ENCODE measurements at regions not wholly inside any gene's neighbourhood (a gene's known extent, or its start where the extent isn't known, plus 50 kb on each side); places are given as distances from the start of the nearest gene placed in this dataset.

DNA sequence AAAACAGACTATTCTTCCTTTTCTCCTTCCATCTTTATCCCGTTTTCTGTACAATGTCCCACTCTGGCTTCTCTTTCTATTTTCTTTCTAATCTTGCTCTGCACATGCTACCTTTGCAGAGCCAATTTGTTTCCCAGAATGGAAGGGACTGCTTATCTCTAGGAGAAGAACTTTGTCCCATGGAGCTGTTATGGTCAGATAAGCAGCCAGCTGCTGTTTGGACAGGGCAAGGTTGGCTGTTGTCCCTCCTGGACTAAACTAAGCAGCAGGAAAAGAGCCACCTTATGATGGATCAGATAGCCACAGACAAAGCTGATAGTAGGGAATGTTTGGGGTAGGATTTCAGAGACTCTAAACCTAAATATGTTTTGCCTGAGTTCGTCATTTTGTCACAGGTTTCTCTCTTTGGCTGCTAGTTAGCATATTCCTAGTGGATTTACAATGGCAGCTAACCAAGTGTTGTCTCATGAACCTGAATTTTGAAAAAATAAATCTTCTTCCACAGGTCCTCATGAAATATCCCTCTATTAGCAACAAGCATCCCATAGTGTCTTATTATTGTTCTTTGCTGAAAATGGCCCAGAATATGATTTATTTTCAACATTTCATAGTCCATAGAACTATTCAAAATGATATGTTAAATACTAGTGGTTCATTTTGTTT is 262.8 kb downstream of the SLC16A7 start:
- ChIA-PET CTCF (no interaction called here), POLR2A (no interaction called here)
- Histone ChIP-seq H3K36me3 (ENCODE audit: insufficient read depth, low read length) (no peaks in the 10 kb centered on the region), H3K4me3 (ENCODE audit: low read length) (no peak overlapping the region), H3K4me1 (ENCODE audit: insufficient read depth, low read length) (no peaks in the 10 kb centered on the region), H3K27me3 (ENCODE audit: control insufficient read depth in 1 of 2, insufficient read depth in 2 of 2, low read length in 2 of 2) (no peaks in the 10 kb centered on the region), H3K9me3 (ENCODE audit: control insufficient read depth in 1 of 2, insufficient read depth in 1 of 2, low read length in 2 of 2) (no peaks in the 10 kb centered on the region), H3K27ac (ENCODE audit: low read depth in 1 of 2, low read length in 2 of 2) (no peak overlapping the region)
- intact Hi-C loops (cut with DNase I, micrococcal nuclease): no loop called here
- DNase-seq (no peak), ATAC-seq (ENCODE audit: poor library complexity) (no peak)
- no peaks in the 10 kb centered on the region for H3K27me3 Mint-ChIP-seq
- H3K9me3 Mint-ChIP-seq: peaks cover 9% of the 10 kb centered on the region
- no peaks in the 10 kb centered on the region for H3K36me3 Mint-ChIP-seq (ENCODE audit: low read depth)
- TF ChIP-seq, protein P1, sequence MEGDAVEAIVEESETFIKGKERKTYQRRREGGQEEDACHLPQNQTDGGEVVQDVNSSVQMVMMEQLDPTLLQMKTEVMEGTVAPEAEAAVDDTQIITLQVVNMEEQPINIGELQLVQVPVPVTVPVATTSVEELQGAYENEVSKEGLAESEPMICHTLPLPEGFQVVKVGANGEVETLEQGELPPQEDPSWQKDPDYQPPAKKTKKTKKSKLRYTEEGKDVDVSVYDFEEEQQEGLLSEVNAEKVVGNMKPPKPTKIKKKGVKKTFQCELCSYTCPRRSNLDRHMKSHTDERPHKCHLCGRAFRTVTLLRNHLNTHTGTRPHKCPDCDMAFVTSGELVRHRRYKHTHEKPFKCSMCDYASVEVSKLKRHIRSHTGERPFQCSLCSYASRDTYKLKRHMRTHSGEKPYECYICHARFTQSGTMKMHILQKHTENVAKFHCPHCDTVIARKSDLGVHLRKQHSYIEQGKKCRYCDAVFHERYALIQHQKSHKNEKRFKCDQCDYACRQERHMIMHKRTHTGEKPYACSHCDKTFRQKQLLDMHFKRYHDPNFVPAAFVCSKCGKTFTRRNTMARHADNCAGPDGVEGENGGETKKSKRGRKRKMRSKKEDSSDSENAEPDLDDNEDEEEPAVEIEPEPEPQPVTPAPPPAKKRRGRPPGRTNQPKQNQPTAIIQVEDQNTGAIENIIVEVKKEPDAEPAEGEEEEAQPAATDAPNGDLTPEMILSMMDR (IDR thresholded peaks at IDR 0.05): no peak
- H3K4me3 Mint-ChIP-seq: no peak overlapping the region
- no peak overlapping the region for H3K27ac Mint-ChIP-seq
- no peaks in the 10 kb centered on the region for H3K4me1 Mint-ChIP-seq (ENCODE audit: low read depth)

DNA sequence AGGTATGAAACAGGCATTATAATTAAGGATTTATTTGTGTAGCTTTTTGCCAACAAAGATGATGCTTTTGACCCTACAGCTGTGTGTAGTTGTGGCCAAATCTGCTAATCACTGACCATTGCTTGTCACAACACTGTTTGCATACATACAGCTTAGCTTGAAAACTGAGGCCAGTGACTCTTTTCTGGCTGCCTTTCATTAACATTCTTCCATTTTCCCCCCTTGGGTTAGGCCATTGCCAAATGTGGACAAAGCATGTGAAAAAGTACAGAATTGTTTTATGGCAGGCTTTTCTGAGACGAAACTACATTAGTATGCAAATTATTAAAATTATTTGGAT is 263.3 kb downstream of the SLC16A7 start:
- CTCF ChIA-PET: no interaction called here
- POLR2A ChIA-PET: no interaction called here
- no peaks in the 10 kb centered on the region for H3K4me1 Mint-ChIP-seq (ENCODE audit: low read depth)

DNA sequence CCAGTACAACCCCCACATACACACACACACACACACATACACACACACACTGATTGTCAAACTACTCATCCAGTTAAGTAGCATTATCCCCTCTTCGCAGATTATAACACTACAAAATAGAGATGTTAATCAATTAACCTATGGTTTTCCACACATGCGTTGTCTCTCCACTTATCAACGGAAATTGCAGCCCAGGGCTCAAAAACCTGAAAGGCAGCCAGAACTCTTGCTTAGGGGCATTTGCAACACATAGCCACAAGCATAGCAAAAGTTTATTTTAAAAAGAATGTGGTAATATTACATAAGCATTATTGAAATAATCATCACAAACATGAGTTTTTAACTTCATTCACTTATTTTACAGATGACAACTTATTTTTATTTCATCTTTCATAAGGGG is 265.8 kb downstream of the SLC16A7 start:
- H3K27me3 Mint-ChIP-seq: no peaks in the 10 kb centered on the region
- no peaks in the 10 kb centered on the region for H3K27me3 ChIP-seq (ENCODE audit: control insufficient read depth in 1 of 2, insufficient read depth in 2 of 2, low read length in 2 of 2)
- H3K9me3 Mint-ChIP-seq: peaks cover 4% of the 10 kb centered on the region
- H3K4me1 Mint-ChIP-seq (ENCODE audit: low read depth): no peaks in the 10 kb centered on the region
- no peaks in the 10 kb centered on the region for H3K36me3 Mint-ChIP-seq (ENCODE audit: low read depth)
- intact Hi-C loops (cut with DNase I, micrococcal nuclease): no loop called here
- DNase-seq (no peak), ATAC-seq (ENCODE audit: poor library complexity) (no peak)
- H3K9me3 ChIP-seq (ENCODE audit: control insufficient read depth in 1 of 2, insufficient read depth in 1 of 2, low read length in 2 of 2): no peaks in the 10 kb centered on the region
- H3K4me3 ChIP-seq (ENCODE audit: low read length): no peak overlapping the region
- TF ChIP-seq, protein P1 (IDR thresholded peaks at IDR 0.05): no peak
- no peak overlapping the region for H3K4me3 Mint-ChIP-seq
- no peak overlapping the region for H3K27ac Mint-ChIP-seq
- H3K36me3 ChIP-seq (ENCODE audit: insufficient read depth, low read length): no peaks in the 10 kb centered on the region
- POLR2A ChIA-PET: no interaction called here
- H3K4me1 ChIP-seq (ENCODE audit: insufficient read depth, low read length): no peaks in the 10 kb centered on the region
- H3K27ac ChIP-seq (ENCODE audit: low read depth in 1 of 2, low read length in 2 of 2): no peak overlapping the region
- CTCF ChIA-PET: no interaction called here

More for the DNA sequence above, 263.3 kb downstream of the SLC16A7 start:
- ATAC-seq (ENCODE audit: poor library complexity): no peak
- no peak overlapping the region for H3K4me3 ChIP-seq (ENCODE audit: low read length)
- Mint-ChIP-seq H3K27me3 (no peaks in the 10 kb centered on the region), H3K9me3 (peaks cover 9% of the 10 kb centered on the region), H3K36me3 (ENCODE audit: low read depth) (no peaks in the 10 kb centered on the region), H3K27ac (no peak overlapping the region), H3K4me3 (no peak overlapping the region)
- H3K27ac ChIP-seq (ENCODE audit: low read depth in 1 of 2, low read length in 2 of 2): no peak overlapping the region
- intact Hi-C loops (cut with DNase I, micrococcal nuclease): no loop called here
- TF ChIP-seq, protein P1 (IDR thresholded peaks at IDR 0.05): no peak
- no peaks in the 10 kb centered on the region for H3K27me3 ChIP-seq (ENCODE audit: control insufficient read depth in 1 of 2, insufficient read depth in 2 of 2, low read length in 2 of 2)
- no peaks in the 10 kb centered on the region for H3K9me3 ChIP-seq (ENCODE audit: control insufficient read depth in 1 of 2, insufficient read depth in 1 of 2, low read length in 2 of 2)
- no peaks in the 10 kb centered on the region for H3K36me3 ChIP-seq (ENCODE audit: insufficient read depth, low read length)
- DNase-seq: no peak
- H3K4me1 ChIP-seq (ENCODE audit: insufficient read depth, low read length): no peaks in the 10 kb centered on the region
